H1 (cell line): ENCODE measurements at regions not wholly inside any gene's neighbourhood (a gene's known extent, or its start where the extent isn't known, plus 50 kb on each side); places are given as distances from the start of the nearest gene placed in this dataset.

ENCODE experiments used
- CTCF ChIA-PET: fragments of 300-600 bp; sonication (Branson Sonifier 250); formaldehyde crosslinking; loops from one replicate; lab custom pipeline; 2021; ENCODE audit not compliant: partially characterized antibody; lab: Charles Lee
- POLR2A ChIA-PET: fragments of 300-600 bp; sonication (Branson Sonifier 250); formaldehyde crosslinking; loops from one replicate; lab custom pipeline; 2021; ENCODE audit warnings: inconsistent platforms; ENCODE audit not compliant: partially characterized antibody; lab: Charles Lee
- DNase-seq, 2 experiments: peaks; one replicate each; pipeline versions ENCODE4 v3.0.0 to v3.0.0-alpha.2; 2010 to 2022; ENCODE audit warnings: low spot score in 2 of 2, low read depth in 1 of 2, mixed read lengths in 1 of 2
- FAIRE-seq: peaks from 2 replicates; lab custom pipeline; 2011; peaks lifted over from hg19 to GRCh38; lab: Jason Lieb, UNC
- H2AFZ ChIP-seq: 2 replicates; pipeline ENCODE4 v1.8.1; 2012; ENCODE audit warnings: low read length, inconsistent platforms
- H2AK5ac ChIP-seq: 2 replicates; pipeline ENCODE4 v1.6.1; 2013; ENCODE audit warnings: low read depth, low read length
- H2BK120ac ChIP-seq: replicated peaks from 2 replicates; pipeline ENCODE3; 2013; ENCODE audit warnings: low read depth, low read length, inconsistent platforms
- H2BK12ac ChIP-seq: 2 replicates; pipeline ENCODE4 v1.6.1; 2013; ENCODE audit warnings: low read depth, low read length
- H2BK15ac ChIP-seq: 2 replicates; pipeline ENCODE4 v1.6.1; 2013; ENCODE audit warnings: low read length
- H2BK20ac ChIP-seq: 2 replicates; pipeline ENCODE4 v1.6.1; 2013; ENCODE audit warnings: low read length
- H2BK5ac ChIP-seq: 2 replicates; pipeline ENCODE4 v1.6.1; 2013; ENCODE audit warnings: low read depth, low read length
- H3K14ac ChIP-seq: 2 replicates; pipeline ENCODE4 v1.6.1; 2013; ENCODE audit warnings: inconsistent platforms; ENCODE audit not compliant: insufficient read length
- H3K18ac ChIP-seq: 2 replicates; pipeline ENCODE4 v1.6.1; 2013; ENCODE audit warnings: low read length; ENCODE audit errors: extremely low read depth
- H3K23ac ChIP-seq: 2 replicates; pipeline ENCODE4 v1.6.1; 2013; ENCODE audit warnings: inconsistent platforms; ENCODE audit not compliant: insufficient read length
- H3K23me2 ChIP-seq: 2 replicates; pipeline ENCODE4 v1.6.1; 2013; ENCODE audit warnings: low read depth, low read length
- H3K27ac ChIP-seq: 2 replicates; pipeline ENCODE4 v1.6.1; 2011; ENCODE audit warnings: low read depth, low read length, inconsistent platforms
- H3K27me3 ChIP-seq, 4 experiments: replicated peaks in 1 of 4; 1 replicate in 1 of 4; 2 replicates in 3 of 4; pipeline versions ENCODE4 v1.6.1 to v1.8.1; 2011 to 2013; ENCODE audit warnings: low read length in 3 of 4, mild to moderate bottlenecking in 3 of 4, inconsistent platforms in 2 of 4, mixed read lengths in 2 of 4, moderate library complexity in 1 of 4; ENCODE audit not compliant: control insufficient read depth in 3 of 4, insufficient read depth in 3 of 4; ENCODE audit errors: extremely low read depth in 1 of 4
- H3K36me3 ChIP-seq, 4 experiments: 2 replicates each; pipeline versions ENCODE4 v1.6.1 to v1.8.1; 2011 to 2013; ENCODE audit warnings: mild to moderate bottlenecking in 4 of 4, low read length in 3 of 4, moderate library complexity in 2 of 4, control low read depth in 1 of 4, inconsistent platforms in 1 of 4; ENCODE audit not compliant: insufficient read depth in 4 of 4, control insufficient read depth in 2 of 4
- H3K4ac ChIP-seq: replicated peaks from 2 replicates; pipeline ENCODE3; 2013; ENCODE audit warnings: low read length, low read depth, mixed read lengths, inconsistent platforms; ENCODE audit not compliant: insufficient read length
- H3K4me1 ChIP-seq, 4 experiments: replicated peaks in 1 of 4; 1 replicate in 1 of 4; 2 replicates in 3 of 4; pipeline versions ENCODE4 v1.6.1 to v1.8.1; 2011 to 2013; ENCODE audit warnings: low read length in 3 of 4, inconsistent platforms in 2 of 4, mixed read lengths in 1 of 4; ENCODE audit not compliant: insufficient read depth in 4 of 4, control insufficient read depth in 3 of 4
- H3K4me2 ChIP-seq, 2 experiments: 2 replicates each; pipeline versions ENCODE4 v1.6.1 to v1.8.1; 2011 to 2013; ENCODE audit warnings: low read depth in 2 of 2, low read length in 2 of 2, control low read depth in 1 of 2, inconsistent platforms in 1 of 2, mild to moderate bottlenecking in 1 of 2; ENCODE audit not compliant: insufficient read depth in 1 of 2
- H3K4me3 ChIP-seq, 4 experiments: fragments of 200-600, 300-600 bp in 1 of 4; sonication (generic), shearing (Covaris generic), sonication (Bioruptor Twin) in 1 of 4; 2 replicates each; pipeline versions ENCODE4 v1.5.1 to v1.8.1; 2011 to 2016; ENCODE audit warnings: low read length in 4 of 4, low read depth in 3 of 4, control low read depth in 2 of 4, inconsistent platforms in 2 of 4, mild to moderate bottlenecking in 2 of 4, mixed read lengths in 1 of 4, moderate library complexity in 1 of 4; ENCODE audit not compliant: insufficient read depth in 2 of 4; ENCODE audit errors: extremely low read depth in 1 of 4
- H3K56ac ChIP-seq: replicated peaks from 2 replicates; pipeline ENCODE3; 2013; ENCODE audit warnings: low read depth, mild to moderate bottlenecking, mixed read lengths, low read length, inconsistent platforms; ENCODE audit not compliant: insufficient read length
- H3K79me1 ChIP-seq: 2 replicates; pipeline ENCODE4 v1.6.1; 2013; ENCODE audit warnings: low read depth, low read length, control low read depth
- H3K79me2 ChIP-seq, 2 experiments: 2 replicates each; pipeline versions ENCODE4 v1.6.1 to v1.8.1; 2012 to 2013; ENCODE audit warnings: low read length in 2 of 2, mild to moderate bottlenecking in 2 of 2, inconsistent platforms in 1 of 2; ENCODE audit not compliant: insufficient read depth in 2 of 2, control insufficient read depth in 1 of 2
- H3K9ac ChIP-seq, 4 experiments: replicated peaks in 1 of 4; 1 replicate in 1 of 4; 2 replicates in 3 of 4; pipeline versions ENCODE4 v1.6.1 to v1.8.1; 2011 to 2013; ENCODE audit warnings: low read depth in 3 of 4, low read length in 3 of 4, control low read depth in 2 of 4, mild to moderate bottlenecking in 2 of 4, moderate library complexity in 2 of 4, inconsistent platforms in 1 of 4; ENCODE audit errors: extremely low read depth in 1 of 4
- H3K9me3 ChIP-seq, 2 experiments: 2 replicates each; pipeline versions ENCODE4 v1.6.1 to v1.8.1; 2012 to 2013; ENCODE audit warnings: mild to moderate bottlenecking in 2 of 2, moderate library complexity in 2 of 2, control low read depth in 1 of 2, inconsistent platforms in 1 of 2, low read depth in 1 of 2, low read length in 1 of 2, mixed read lengths in 1 of 2; ENCODE audit not compliant: insufficient read depth in 2 of 2
- H4K20me1 ChIP-seq, 2 experiments: replicated peaks in 1 of 2; 2 replicates each; pipeline versions ENCODE3 to v1.8.1; 2011 to 2013; ENCODE audit warnings: inconsistent platforms in 2 of 2, low read length in 2 of 2, mild to moderate bottlenecking in 1 of 2; ENCODE audit not compliant: insufficient read depth in 2 of 2, control insufficient read depth in 1 of 2
- H4K5ac ChIP-seq: 2 replicates; pipeline ENCODE4 v1.6.1; 2013; ENCODE audit warnings: low read length, low read depth, mixed read lengths, inconsistent platforms; ENCODE audit not compliant: insufficient read length
- H4K8ac ChIP-seq: 2 replicates; pipeline ENCODE4 v1.8.0; 2013; ENCODE audit warnings: mild to moderate bottlenecking, moderate library complexity, low read length, inconsistent platforms; ENCODE audit not compliant: insufficient read depth; ENCODE audit errors: extremely low read depth
- H4K91ac ChIP-seq: replicated peaks from 2 replicates; pipeline ENCODE3; 2013; ENCODE audit warnings: low read length, mixed read lengths, inconsistent platforms; ENCODE audit not compliant: insufficient read length
- BRCA1 ChIP-seq: IDR thresholded peaks from 2 replicates; pipeline ENCODE4 v1.6.1; 2012; ENCODE audit warnings: low read depth, low read length, improper control_type of control experiment
- CHD2 ChIP-seq: IDR thresholded peaks from 2 replicates; pipeline ENCODE4 v1.6.1; 2012; ENCODE audit warnings: low read length, improper control_type of control experiment
- TEAD4 ChIP-seq: IDR thresholded peaks from 2 replicates; pipeline ENCODE4 v1.6.1; 2012; ENCODE audit warnings: low read depth, low read length, inconsistent platforms, mixed read lengths
- WGBS, 2 experiments: shearing (Covaris generic) in 1 of 2; methylation state at CpG; one replicate each; pipeline versions ENCODE4 v1.1.6 to v1.1.7; 2013 to 2015; ENCODE audit warnings: low lambda C conversion rate in 2 of 2, mixed read lengths in 2 of 2, inconsistent platforms in 1 of 2, low coverage in 1 of 2, missing lambda C conversion rate in 1 of 2; ENCODE audit not compliant: insufficient replicate concordance in 2 of 2, insufficient coverage in 1 of 2, insufficient read length in 1 of 2; ENCODE audit errors: extremely low coverage in 1 of 2, missing lambda C conversion rate in 1 of 2; 5-methylcytosine and 5-hydroxymethylcytosine counted together

DNA sequence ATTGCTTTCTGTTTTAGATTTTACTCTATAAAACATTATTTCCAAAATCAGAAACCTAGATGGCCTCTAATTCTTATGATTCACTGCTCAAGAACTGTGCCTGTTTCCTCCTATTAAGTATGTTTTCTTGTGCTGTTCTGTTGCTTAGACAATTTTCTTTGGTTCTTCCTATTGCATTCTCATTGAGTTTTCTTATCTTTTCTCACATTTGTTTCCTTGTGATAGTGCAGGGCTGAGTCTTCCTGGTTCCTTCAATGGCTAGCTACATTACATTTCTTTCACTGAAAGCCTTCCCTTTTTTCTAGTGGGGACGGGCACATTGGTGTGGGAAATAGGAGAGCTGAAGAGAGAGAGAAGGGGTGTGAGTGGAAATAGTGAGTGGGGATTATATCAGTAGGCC lies 183.4 kb downstream of the CALCRL start:
- H2BK12ac ChIP-seq = 0 out of 2 replicates have a peak overlapping the region, but pooled peaks have one; percentile 78
- ChIA-PET POLR2A (no interaction called here), CTCF (no interaction called here)
- H4K91ac ChIP-seq = no peak overlapping the region
- H3K4me3 ChIP-seq = no peak overlapping the region
- H3K79me1 ChIP-seq = no peaks in the 10 kb centered on the region
- no peaks in the 10 kb centered on the region for H3K23me2 ChIP-seq
- no peak overlapping the region for H3K9ac ChIP-seq
- 25% methylated on average over 1 of the region's 1 CpG; no CpG with 5 or more reads in 1 of the 2 experiments for WGBS, 2 experiments
- H2AK5ac ChIP-seq = no peak overlapping the region
- no peak overlapping the region for H3K56ac ChIP-seq
- no peak overlapping the region for H3K27ac ChIP-seq
- H3K18ac ChIP-seq = peak overlapping the region; percentile 85
- TF ChIP-seq TEAD4 = no peak
- TF ChIP-seq BRCA1 = no peak
- no peak for TF ChIP-seq CHD2
- no peaks in the 10 kb centered on the region for H3K9me3 ChIP-seq
- no peaks in the 10 kb centered on the region for H3K27me3 ChIP-seq
- H3K4me1 ChIP-seq = peaks cover 0 to 6% (median 4%) of the 10 kb centered on the region in 4 experiments; a peak in 5 of 7 replicates
- H3K23ac ChIP-seq = no peak overlapping the region
- no peaks in the 10 kb centered on the region for H3K79me2 ChIP-seq
- no peak overlapping the region for H4K8ac ChIP-seq
- no peaks in the 10 kb centered on the region for H3K36me3 ChIP-seq
- peak overlapping the region in 1 of 2 experiments; percentile 68; a peak in 1 of 4 replicates for H3K4me2 ChIP-seq
- no peak overlapping the region for H3K4ac ChIP-seq
- H2AFZ ChIP-seq = no peak overlapping the region
- H4K5ac ChIP-seq = peak overlapping the region; percentile 45
- no peak for DNase-seq
- no peak for FAIRE-seq
- H2BK15ac ChIP-seq = no peak overlapping the region
- H3K14ac ChIP-seq = no peak overlapping the region
- H2BK120ac ChIP-seq = peak overlapping the region; percentile 73
- H4K20me1 ChIP-seq = no peaks in the 10 kb centered on the region
- H2BK20ac ChIP-seq = no peak overlapping the region
- peak overlapping the region; percentile 49; the same call in 1 of the 2 replicates for H2BK5ac ChIP-seq
